NT2/D1 (cell line): ENCODE measurements at regions not wholly inside any gene's neighbourhood (a gene's known extent, or its start where the extent isn't known, plus 50 kb on each side); places are given as distances from the start of the nearest gene placed in this dataset.

Experiments used
- DNase-seq: peaks from one replicate; pipeline ENCODE4 v3.0.0-alpha.2; 2011; ENCODE audit warnings: low read depth, low spot score
- H3K27me3 ChIP-seq: 2 replicates; pipeline ENCODE4 v1.6.0; 2011; ENCODE audit warnings: mild to moderate bottlenecking; ENCODE audit not compliant: insufficient read length, insufficient read depth
- H3K36me3 ChIP-seq: 2 replicates; pipeline ENCODE4 v1.6.1; 2011; ENCODE audit warnings: mild to moderate bottlenecking, low read length, mixed read lengths; ENCODE audit not compliant: insufficient read depth, insufficient read length
- H3K4me1 ChIP-seq: 2 replicates; pipeline ENCODE4 v1.5.1; 2011; ENCODE audit not compliant: insufficient read depth, insufficient read length
- H3K4me3 ChIP-seq: 2 replicates; pipeline ENCODE4 v1.5.1; 2011; ENCODE audit warnings: low read depth; ENCODE audit not compliant: insufficient read length
- H3K9ac ChIP-seq: 2 replicates; pipeline ENCODE4 v1.6.0; 2011; ENCODE audit warnings: low read depth; ENCODE audit not compliant: insufficient read length
- H3K9me3 ChIP-seq: 2 replicates; pipeline ENCODE4 v1.5.1; 2011; ENCODE audit warnings: mild to moderate bottlenecking, low read length; ENCODE audit not compliant: insufficient read depth
- SUZ12 ChIP-seq: IDR thresholded peaks from 2 replicates; pipeline ENCODE4 v1.6.1; 2011; ENCODE audit not compliant: insufficient read length, insufficient read depth; ENCODE audit errors: extremely low read depth
- YY1 ChIP-seq: IDR thresholded peaks from 2 replicates; pipeline ENCODE4 v1.6.1; 2011; ENCODE audit not compliant: insufficient read length, insufficient read depth
- ZNF274 ChIP-seq: IDR thresholded peaks from 2 replicates; pipeline ENCODE4 v1.6.1; 2011; ENCODE audit warnings: mild to moderate bottlenecking, low read depth, low read length

GRCh38 chr13:85610024-85610423, 189.2 kb downstream of the SLITRK6 start:
- Histone ChIP-seq H3K27me3 (no peaks in the 10 kb centered on the region), H3K9me3 (peaks cover 6% of the 10 kb centered on the region), H3K9ac (no peak overlapping the region), H3K4me3 (no peak overlapping the region), H3K4me1 (no peaks in the 10 kb centered on the region), H3K36me3 (no peaks in the 10 kb centered on the region)
- TF ChIP-seq ZNF274 (no peak), SUZ12 (no peak), YY1 (no peak)
- no peak for DNase-seq

- Histone ChIP-seq H3K4me1 (no peaks in the 10 kb centered on the region), H3K27me3 (no peaks in the 10 kb centered on the region), H3K36me3 (no peaks in the 10 kb centered on the region), H3K9ac (no peak overlapping the region), H3K4me3 (no peak overlapping the region), H3K9me3 (peaks cover 6% of the 10 kb centered on the region)
- TF ChIP-seq SUZ12 (no peak), YY1 (no peak), ZNF274 (no peak)
- peak; percentile 40 for DNase-seq
Observed at GRCh38 chr13:85608255-85608829, 190.9 kb downstream of the SLITRK6 start.

DNA sequence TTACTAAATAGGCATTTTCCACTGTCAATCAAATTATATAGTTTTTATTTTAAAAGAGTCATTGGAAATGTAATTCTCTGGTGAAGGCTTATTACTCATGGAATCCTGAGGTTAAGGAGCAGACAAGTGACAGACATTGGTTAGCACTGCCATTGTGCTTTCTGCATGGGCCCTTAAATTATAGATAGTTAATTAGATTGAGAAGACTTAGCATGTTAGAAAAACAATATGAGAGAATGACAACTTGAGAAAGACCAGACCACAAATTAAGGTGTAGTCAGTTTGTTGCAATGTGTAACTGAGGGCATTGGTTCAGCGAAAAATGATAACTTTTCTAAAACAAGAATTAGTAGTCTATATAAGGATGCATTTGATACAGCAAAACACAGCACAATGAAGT, 195.5 kb downstream of the SLITRK6 start:
- no peak overlapping the region for H3K9ac ChIP-seq
- H3K4me1 ChIP-seq: no peaks in the 10 kb centered on the region
- H3K9me3 ChIP-seq: peaks cover 6% of the 10 kb centered on the region; the same call in 1 of the 2 replicates
- no peaks in the 10 kb centered on the region for H3K27me3 ChIP-seq
- H3K36me3 ChIP-seq: no peaks in the 10 kb centered on the region
- TF ChIP-seq YY1 (no peak), ZNF274 (no peak), SUZ12 (no peak)
- no peak for DNase-seq
- no peak overlapping the region for H3K4me3 ChIP-seq

DNA sequence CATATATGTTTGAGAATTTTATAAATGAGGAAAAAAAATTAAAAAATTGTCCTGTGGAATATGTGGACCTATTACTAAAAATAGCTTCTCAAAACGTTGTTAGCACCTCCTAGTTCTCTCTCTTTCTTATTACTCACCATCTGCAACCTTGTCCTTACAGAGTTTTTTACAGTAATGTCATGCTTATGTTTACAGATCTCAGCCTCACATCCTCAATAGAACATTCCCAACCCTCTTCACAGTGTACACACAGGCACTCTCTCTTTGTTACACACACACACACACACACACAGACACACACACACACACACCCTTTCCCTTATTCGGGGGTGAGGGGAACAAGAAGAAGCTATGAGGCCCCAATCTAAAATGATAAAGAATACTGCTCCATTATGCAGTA, 197.7 kb downstream of the SLITRK6 start:
- H3K9me3 ChIP-seq: no peaks in the 10 kb centered on the region
- no peak overlapping the region for H3K4me3 ChIP-seq
- H3K4me1 ChIP-seq: no peaks in the 10 kb centered on the region
- no peak for DNase-seq
- TF ChIP-seq ZNF274 (no peak), SUZ12 (no peak), YY1 (no peak)
- H3K9ac ChIP-seq: no peak overlapping the region
- no peaks in the 10 kb centered on the region for H3K27me3 ChIP-seq
- H3K36me3 ChIP-seq: no peaks in the 10 kb centered on the region

GRCh38 chr13:85597790-85598500, 201.3 kb downstream of the SLITRK6 start:
- no peaks in the 10 kb centered on the region for H3K36me3 ChIP-seq
- H3K9me3 ChIP-seq: no peaks in the 10 kb centered on the region; the same call in 1 of the 2 replicates
- no peaks in the 10 kb centered on the region for H3K4me1 ChIP-seq
- DNase-seq: no peak
- no peaks in the 10 kb centered on the region for H3K27me3 ChIP-seq
- no peak overlapping the region for H3K9ac ChIP-seq
- TF ChIP-seq YY1: no peak
- no peak for TF ChIP-seq ZNF274
- TF ChIP-seq SUZ12: no peak
- H3K4me3 ChIP-seq: no peak overlapping the region

DNA sequence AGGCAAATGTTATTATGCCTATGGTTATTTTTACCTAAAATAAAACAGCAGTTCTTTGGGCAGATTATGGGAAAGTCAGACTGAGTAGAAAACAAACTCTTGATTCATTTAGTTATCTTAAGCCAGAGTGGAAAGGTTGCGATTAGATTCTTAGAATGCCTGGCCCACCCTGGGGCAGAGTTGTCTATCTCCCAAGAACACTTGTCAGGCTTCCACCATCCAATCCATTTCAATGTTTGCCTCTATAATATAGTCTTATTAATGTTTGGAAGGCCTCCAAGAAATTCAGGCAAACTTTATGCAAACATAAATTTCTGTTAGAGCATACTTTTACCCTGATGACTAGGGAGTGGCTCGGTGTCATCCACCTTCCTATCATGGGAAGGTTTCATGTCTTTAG, 207.0 kb downstream of the SLITRK6 start:
- no peaks in the 10 kb centered on the region; the same call in 1 of the 2 replicates for H3K9me3 ChIP-seq
- no peaks in the 10 kb centered on the region for H3K36me3 ChIP-seq
- no peaks in the 10 kb centered on the region for H3K4me1 ChIP-seq
- H3K4me3 ChIP-seq: no peak overlapping the region
- TF ChIP-seq ZNF274: no peak
- TF ChIP-seq YY1: no peak
- TF ChIP-seq SUZ12: no peak
- H3K27me3 ChIP-seq: no peaks in the 10 kb centered on the region
- H3K9ac ChIP-seq: no peak overlapping the region
- no peak for DNase-seq

- TF ChIP-seq YY1 (no peak), SUZ12 (no peak), ZNF274 (no peak)
- no peaks in the 10 kb centered on the region for H3K36me3 ChIP-seq
- no peak overlapping the region for H3K9ac ChIP-seq
- no peaks in the 10 kb centered on the region for H3K4me1 ChIP-seq
- no peaks in the 10 kb centered on the region; the same call in 1 of the 2 replicates for H3K9me3 ChIP-seq
- H3K4me3 ChIP-seq: no peak overlapping the region
- DNase-seq: no peak
- H3K27me3 ChIP-seq: no peaks in the 10 kb centered on the region
Observed at GRCh38 chr13:85590231-85590931, 208.8 kb downstream of the SLITRK6 start.
